Midbrain (tissue), 1 donor: ENCODE measurements at regions not wholly inside any gene's neighbourhood (a gene's known extent, or its start where the extent isn't known, plus 50 kb on each side); places are given as distances from the start of the nearest gene placed in this dataset.
"Not testable (repeated sequence)": the region's sequence is repeated elsewhere in the genome, so short reads cannot be mapped to it uniquely, and the experiment has no call there.

Experiments
- DNase-seq: peaks from one replicate; lab custom pipeline; 2025; lab: John Stamatoyannopoulos, UW

DNA sequence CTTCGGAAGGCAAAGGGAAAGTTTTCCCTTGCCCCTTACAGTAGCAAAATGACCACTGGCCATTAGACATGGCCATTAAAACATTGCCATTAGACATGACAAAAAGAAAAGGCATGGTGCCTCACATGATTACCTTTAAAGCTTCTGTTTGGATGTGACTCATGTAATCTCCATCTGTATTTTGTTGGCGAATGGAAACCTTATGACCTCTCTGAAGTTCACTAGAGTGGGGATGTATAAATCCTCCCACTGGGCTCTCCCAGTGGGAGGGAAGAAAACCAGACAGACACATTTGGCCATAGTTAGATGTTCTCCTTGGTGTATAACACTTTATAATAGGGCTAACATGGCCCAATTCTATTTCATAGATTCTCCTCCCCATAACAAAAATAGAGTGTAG lies 152.6 kb downstream of the MAGEB17 start:
- DNase-seq, result no peak

DNA sequence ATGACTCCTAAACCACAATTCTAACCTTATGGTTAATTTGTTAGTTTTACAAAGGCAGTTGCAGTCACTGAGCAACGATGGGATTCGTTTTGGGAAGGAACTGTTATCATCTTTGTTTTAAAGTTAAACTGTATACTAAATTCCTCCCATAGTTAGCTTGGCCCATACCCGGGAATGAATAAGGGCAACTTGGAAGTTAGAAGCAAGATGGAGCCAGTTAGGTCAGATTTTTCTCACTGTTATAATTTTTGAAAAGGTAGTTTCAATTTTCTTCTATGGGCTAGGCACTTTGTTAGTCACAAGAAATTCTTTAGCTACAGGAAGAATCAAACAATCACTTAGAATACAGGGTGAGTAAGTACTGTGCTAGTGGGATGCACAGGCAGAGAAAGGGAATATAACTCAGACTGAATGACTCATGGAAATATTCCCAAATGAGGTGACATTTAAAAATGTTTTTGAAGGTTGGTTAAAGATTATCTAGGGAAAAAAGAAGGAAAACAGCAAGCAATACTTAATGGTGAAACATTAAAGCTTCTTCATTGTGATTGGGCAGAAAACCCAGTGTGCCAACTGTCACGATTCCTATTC lies 153.6 kb downstream of the MAGEB17 start:
- DNase-seq, result no peak

DNA sequence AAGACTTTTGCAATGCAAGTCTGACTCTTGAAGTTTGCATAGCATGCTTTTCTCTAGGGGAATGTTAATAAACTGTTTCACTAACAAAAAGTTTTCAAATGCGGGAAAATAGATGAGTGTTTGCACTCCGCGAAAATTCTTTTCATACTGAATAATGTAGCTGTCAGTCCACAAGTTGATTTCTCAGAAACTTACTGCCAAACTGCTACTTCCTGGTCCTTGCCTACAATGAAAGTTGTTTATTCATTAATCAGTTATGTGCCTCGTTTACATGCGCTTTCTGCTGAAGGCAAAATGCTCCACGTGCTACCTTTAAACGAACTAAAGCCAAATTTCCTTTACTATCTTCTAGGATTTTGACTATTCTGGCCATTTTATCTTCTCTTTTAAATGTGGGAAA lies 166.2 kb downstream of the MAGEB17 start:
- DNase-seq, result no peak

DNA sequence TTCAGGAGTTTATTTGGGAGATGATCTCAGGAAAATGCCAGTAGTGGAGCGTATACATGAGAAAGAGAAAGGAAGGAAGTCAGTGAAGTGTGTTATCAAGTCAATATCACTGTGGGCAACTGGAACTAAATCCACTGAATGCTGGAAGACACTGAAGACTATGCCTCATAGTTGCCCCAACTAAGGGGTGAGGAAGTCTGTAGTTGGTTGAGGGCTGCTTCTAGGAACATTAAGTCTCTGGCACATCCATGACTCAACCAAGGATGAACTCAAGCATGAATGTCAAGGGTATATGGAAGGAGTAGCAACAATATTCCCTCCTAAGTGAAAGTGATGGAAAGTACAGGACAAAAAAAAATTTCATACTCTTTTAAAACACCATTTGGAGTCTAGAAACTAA lies 167.9 kb downstream of the MAGEB17 start:
- no peak for DNase-seq

DNA sequence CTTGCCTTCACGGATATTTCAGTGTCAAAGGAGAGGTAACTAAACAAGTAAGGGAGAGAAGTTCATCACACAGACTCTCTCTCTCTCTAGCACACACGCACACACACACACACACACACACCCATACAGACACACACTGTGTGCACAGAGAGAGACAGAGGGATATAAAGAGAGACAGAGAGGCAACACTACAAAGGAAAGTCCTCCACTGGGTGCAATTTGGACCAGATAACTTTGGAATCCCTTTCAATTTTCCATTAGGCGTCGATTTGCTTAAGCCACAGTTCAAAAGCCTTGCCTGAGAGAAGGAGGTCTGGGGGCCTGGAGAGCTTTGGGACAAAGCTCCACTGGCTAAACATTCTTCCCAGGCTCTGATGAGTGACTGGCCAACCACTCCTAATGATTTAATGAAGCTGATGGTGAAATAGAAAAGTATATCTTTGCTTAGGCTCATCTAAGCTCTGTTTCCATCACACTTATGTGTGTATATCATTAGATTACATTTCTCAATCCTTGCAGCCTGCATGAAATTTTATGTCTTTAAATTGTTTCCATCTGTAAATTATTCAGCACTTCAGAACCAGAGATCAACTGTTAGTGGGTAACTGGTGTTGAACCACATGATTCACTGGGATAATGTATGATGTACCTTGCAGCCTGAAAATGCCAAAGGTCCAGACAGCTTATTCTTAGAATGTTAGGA lies 180.8 kb downstream of the MAGEB17 start:
- DNase-seq, result no peak

- no peak for DNase-seq
These were observed 190.6 kb downstream of the MAGEB17 start for GRCh38 chrX:16357902-16358301.

DNA sequence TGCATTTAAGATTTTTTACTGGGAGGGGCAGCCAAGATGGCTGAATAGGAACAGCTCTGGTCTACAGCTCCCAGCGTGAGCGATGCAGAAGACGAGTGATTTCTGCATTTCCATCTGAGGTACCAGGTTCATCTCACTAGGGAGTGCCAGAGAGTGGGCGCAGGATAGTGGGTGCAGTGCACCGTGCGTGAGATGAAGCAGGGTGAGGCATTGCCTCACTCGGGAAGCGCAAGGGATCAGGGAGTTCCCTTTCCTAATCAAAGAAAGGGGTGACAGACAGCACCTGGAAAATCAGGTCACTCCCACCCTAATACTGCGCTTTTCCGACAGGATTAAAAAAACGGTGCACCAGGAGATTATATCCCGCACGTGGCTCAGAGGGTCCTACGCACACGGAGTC lies 192.8 kb downstream of the MAGEB17 start:
- not testable (repeated sequence) for DNase-seq

DNA sequence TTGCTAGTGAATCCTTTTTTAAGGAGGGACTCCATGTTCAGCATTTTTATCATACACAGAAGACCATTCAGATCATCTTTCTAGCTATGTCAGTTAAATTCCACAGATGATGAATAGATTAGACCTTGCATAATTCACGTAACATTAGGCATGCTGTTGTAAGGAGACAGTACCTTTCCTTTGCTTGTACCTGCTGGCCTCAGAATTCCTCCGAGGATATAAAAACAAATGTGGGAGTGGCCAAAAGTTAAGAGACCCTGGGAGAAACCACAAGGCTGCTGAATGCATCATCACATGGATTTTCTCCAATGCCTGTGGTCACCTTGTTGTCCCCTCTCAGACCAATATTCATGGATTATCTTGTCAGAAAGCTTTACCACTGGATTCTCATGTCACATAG lies 201.4 kb downstream of the MAGEB17 start:
- DNase-seq, result no peak

DNA sequence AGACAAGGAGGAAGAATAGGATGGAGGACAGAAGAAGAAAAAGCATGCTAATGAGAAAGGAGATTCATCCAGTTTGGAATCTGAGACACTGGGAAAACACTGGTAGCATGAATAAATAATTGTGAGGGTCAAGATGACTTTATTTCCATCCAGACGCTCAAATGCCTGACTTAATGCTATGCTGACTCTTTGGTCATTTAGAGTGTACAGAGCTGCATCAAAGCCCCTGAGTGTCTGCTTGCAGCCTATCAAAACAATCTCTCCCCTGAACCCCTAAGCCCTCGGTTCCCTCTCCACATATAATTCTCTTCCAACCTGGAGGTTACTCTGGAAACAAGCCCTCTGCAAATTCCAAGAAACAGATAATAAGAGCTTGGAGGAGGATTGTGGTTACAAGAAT lies 208.8 kb downstream of the MAGEB17 start:
- no peak for DNase-seq

DNA sequence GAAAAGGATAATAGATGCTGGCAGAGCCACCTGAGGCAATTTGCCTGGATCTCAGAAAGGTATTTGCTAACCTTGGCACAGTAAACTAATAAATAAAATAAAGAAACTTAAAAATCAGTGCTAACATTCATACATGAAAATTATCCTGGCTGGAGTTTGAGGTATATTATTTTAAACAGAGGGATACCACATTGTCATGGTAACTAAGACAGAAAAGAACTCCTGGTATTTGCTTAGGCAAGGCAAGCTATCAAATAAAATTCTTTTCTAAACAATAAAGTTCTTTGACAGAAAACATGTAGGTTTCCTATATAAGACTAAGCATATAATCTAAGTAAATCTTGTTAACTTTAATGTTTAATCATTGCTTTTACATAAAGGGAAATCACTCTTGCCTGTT lies 218.8 kb downstream of the MAGEB17 start:
- no peak for DNase-seq

DNA sequence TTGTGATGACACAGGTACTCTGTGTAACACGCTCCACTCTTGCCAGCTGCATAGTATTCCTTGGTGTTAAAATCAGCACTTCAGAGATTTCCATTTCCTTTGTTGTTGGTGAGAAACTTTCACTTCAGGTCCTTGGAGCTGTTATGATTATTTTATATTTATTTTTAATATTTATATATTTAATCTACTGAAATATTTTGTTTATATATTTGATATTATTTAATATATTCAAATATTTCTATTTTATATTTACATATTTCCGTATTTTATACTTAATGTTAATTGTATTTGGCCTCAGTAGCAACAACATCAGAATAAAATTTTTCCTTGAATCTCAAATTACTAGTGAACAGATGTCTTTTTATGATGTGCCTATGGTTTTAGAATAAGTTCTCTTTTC lies 225.3 kb downstream of the MAGEB17 start:
- DNase-seq, result no peak

DNA sequence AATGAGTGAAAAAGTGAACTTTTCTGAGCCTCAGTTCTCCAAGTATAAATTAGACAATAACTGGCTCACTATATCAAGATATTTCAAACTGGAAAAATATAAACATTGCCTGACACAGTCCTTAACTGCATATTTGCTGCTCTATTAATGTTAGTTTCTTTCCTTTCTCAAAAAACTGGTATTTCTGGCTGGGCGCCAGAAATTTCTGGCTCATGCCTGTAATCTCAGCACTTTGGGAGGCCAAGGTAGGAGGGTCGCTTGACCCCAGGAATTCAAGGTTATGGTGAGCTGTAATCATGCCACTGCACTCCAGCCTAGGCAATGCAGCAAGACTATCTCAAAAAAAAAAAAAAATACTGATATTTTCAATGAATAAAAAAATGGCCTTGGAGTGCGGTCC lies 227.0 kb downstream of the MAGEB17 start:
- no peak for DNase-seq

GRCh38 chrX:16403808-16404207 lies 236.5 kb downstream of the MAGEB17 start:
- DNase-seq, result no peak

DNA sequence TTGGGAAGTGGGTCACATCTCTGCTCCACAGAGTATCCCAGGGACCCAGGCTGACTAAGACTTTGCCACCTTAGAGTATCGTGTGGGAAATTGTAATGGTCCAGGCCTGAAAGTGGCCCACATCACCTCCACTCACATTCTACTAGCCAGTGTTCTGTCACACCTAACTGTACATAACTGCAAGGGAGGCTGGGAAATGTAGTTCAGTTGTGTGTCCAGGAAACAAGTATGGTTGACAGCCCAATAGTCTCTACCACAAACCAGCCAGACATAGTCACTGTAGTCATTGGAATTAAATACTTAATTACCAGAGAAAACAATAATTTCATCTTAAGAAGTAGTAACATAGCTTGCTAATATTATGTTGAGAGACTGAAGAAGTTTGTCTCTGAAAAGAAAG lies 233.4 kb upstream of the S100G start:
- DNase-seq, result no peak

- no peak for DNase-seq
These were observed 231.3 kb upstream of the S100G start for GRCh38 chrX:16418650-16419049.

GRCh38 chrX:16427668-16428067 lies 222.3 kb upstream of the S100G start:
- no peak for DNase-seq

DNA sequence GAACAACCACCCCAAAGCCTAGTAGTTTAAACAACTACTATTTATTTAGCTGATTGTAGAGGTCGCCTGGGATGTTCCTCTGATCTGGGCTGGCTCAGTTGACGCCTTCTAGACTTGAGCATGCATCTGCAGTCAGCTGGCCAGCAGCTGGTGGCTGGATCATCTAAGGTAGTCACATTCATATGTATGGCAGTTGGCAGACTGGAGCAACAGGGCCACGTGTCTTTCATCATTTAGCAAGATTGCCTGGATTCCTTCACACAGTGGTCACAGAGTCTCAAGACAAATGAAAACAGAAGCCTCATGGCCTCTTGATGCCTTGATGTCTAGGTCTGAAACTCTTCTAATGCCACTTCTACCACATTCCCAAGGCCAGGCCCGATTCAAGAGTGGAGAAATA lies 220.6 kb upstream of the S100G start:
- DNase-seq, result no peak

DNA sequence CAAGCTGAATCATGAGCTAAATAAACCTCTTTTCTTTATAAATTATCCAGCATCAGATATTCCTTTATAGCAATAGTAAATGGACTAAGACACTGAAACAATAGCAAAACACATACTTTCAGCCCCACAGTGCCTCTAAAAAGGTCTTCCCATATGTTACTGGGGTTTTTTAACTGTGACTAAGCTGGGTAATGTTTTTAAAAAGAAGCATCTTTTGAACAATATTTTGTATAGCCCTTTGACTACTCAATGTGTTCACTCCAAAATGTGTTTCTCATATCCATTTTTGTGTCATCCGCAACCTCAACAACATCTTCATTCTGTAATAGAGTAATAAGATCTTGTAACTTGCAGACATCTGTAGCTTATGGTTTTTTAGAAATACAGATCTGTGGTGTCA lies 218.7 kb upstream of the S100G start:
- no peak for DNase-seq

DNA sequence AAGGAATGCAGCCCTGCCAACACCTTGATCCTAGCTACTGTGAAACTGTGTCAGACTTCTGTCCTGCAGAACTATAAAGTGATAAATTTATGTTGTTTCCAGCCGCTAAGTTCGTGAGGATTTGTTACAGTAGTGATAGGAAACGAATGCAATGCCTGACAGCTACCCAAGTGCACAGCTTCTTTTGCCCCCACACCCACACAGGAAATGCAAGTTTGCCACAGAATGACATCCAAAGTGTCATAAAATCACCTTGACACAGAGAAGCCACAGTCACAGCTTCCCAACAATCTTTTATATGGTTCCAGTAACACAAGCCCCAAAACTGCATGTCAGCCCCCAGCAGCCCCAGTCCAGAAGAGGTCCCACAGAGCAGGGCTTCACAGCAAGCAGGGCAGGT lies 216.9 kb upstream of the S100G start:
- DNase-seq, result no peak

GRCh38 chrX:16435399-16435986 lies 214.5 kb upstream of the S100G start:
- DNase-seq, result no peak

- peak; percentile 68 for DNase-seq
These were observed 213.4 kb upstream of the S100G start for GRCh38 chrX:16436348-16437188.

- no peak for DNase-seq
These were observed 209.5 kb upstream of the S100G start for GRCh38 chrX:16440446-16440845.

- DNase-seq, result no peak
These were observed 205.6 kb upstream of the S100G start for GRCh38 chrX:16444353-16444752.
